ENCODE measurements at regions not wholly inside any gene's neighbourhood (a gene's known extent, or its start where the extent isn't known, plus 50 kb on each side); places are given as distances from the start of the nearest gene placed in this dataset.

DNA sequence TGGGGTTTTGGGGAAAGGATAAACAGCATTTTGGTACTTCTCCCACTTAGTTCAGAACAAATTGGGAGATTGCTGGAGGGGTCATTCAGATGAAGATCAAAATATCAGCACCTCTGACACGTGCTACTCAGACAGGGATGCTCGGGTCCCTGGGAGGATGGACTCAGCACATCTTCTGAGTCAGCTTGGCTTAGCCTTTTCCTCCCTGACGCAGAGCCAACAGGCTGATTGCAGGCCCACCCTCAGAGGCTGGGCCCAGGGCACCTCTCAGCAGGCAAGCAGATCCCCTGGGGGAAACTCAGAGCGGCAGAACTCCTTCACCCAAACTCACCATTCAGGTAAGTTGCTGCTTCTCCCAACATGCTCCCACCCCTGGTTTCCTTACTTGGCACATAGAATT, 304.9 kb downstream of the TLE3 start:
- intact Hi-C loops (cut with micrococcal nuclease; ENCODE audit: unreplicated experiment) = no loop called here
- Mint-ChIP-seq H3K27ac (ENCODE audit: unreplicated experiment) (no peak overlapping the region), H3K4me1 (ENCODE audit: low read depth, unreplicated experiment) (peaks cover 18% of the 10 kb centered on the region), H3K36me3 (ENCODE audit: insufficient read depth, unreplicated experiment) (peaks cover 7% of the 10 kb centered on the region), H3K27me3 (ENCODE audit: unreplicated experiment) (peaks cover 23% of the 10 kb centered on the region), H3K4me3 (ENCODE audit: low read depth, unreplicated experiment) (no peak overlapping the region), H3K9me3 (ENCODE audit: low read depth, unreplicated experiment) (no peaks in the 10 kb centered on the region)
- CTCF ChIA-PET = no interaction called here
- TF ChIP-seq CTCF (IDR thresholded peaks at IDR 0.05; ENCODE audit: unreplicated experiment) = no peak
- no TSS peak for BruUV-seq (replicated peaks)
- DNase-seq = no peak

- peaks cover 18% of the 10 kb centered on the region for H3K4me1 Mint-ChIP-seq (ENCODE audit: low read depth, unreplicated experiment)
- intact Hi-C loops (cut with micrococcal nuclease; ENCODE audit: unreplicated experiment) = no loop called here
- H3K27ac Mint-ChIP-seq (ENCODE audit: unreplicated experiment) = no peak overlapping the region
- peaks cover 11% of the 10 kb centered on the region for H3K36me3 Mint-ChIP-seq (ENCODE audit: insufficient read depth, unreplicated experiment)
- DNase-seq = no peak
- no peak overlapping the region for H3K4me3 Mint-ChIP-seq (ENCODE audit: low read depth, unreplicated experiment)
- CTCF ChIA-PET = no interaction called here
- H3K27me3 Mint-ChIP-seq (ENCODE audit: unreplicated experiment) = peaks cover 23% of the 10 kb centered on the region
- H3K9me3 Mint-ChIP-seq (ENCODE audit: low read depth, unreplicated experiment) = no peaks in the 10 kb centered on the region
- BruUV-seq (replicated peaks) = no TSS peak
- no peak for TF ChIP-seq CTCF (IDR thresholded peaks at IDR 0.05; ENCODE audit: unreplicated experiment)
Measured at GRCh38 chr15:69793431-69793780, 304.3 kb downstream of the TLE3 start.

DNA sequence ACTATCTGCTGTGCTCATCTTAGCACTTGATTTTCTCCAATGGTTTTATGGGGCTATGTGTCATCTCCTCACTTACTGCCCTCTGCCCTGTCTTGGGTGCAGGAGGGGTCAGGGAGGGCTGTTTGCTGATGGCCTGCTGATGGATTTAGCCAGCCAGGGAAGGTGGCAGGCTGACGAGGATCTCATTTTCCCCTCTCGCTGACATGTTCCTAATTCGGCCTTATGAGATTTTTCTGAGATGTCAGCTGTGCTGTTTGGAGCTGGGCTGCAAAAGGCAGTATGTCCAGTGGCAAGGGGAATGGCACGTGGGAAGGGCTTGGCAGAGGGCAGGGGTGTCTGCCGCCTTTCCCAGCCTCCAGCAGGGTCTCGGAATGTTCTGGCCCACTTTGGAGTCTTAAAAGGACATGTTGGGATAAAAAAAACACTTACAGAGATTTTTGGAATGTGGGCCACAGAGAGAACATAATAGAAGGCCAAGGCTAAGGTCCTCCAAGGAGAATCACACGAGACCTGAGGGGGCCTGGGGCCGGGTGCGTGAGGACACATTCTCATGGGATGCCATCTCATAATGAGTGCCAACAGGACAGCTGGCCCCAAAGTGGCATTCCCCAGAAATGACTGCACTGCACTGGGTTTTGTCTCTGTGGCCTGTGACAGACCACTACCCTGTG, 303.8 kb downstream of the TLE3 start:
- no peak for DNase-seq
- H3K27ac Mint-ChIP-seq (ENCODE audit: unreplicated experiment) = no peak overlapping the region
- intact Hi-C loops (cut with micrococcal nuclease; ENCODE audit: unreplicated experiment) = no loop called here
- BruUV-seq (replicated peaks) = no TSS peak
- CTCF ChIA-PET = no interaction called here
- H3K4me1 Mint-ChIP-seq (ENCODE audit: low read depth, unreplicated experiment) = peaks cover 18% of the 10 kb centered on the region
- peaks cover 12% of the 10 kb centered on the region for H3K36me3 Mint-ChIP-seq (ENCODE audit: insufficient read depth, unreplicated experiment)
- no peak for TF ChIP-seq CTCF (IDR thresholded peaks at IDR 0.05; ENCODE audit: unreplicated experiment)
- H3K27me3 Mint-ChIP-seq (ENCODE audit: unreplicated experiment) = peaks cover 18% of the 10 kb centered on the region
- H3K9me3 Mint-ChIP-seq (ENCODE audit: low read depth, unreplicated experiment) = no peaks in the 10 kb centered on the region
- H3K4me3 Mint-ChIP-seq (ENCODE audit: low read depth, unreplicated experiment) = no peak overlapping the region

- H3K4me1 Mint-ChIP-seq (ENCODE audit: low read depth, unreplicated experiment) = peaks cover 18% of the 10 kb centered on the region
- H3K9me3 Mint-ChIP-seq (ENCODE audit: low read depth, unreplicated experiment) = no peaks in the 10 kb centered on the region
- peak; percentile 63 for DNase-seq
- BruUV-seq (replicated peaks) = no TSS peak
- H3K4me3 Mint-ChIP-seq (ENCODE audit: low read depth, unreplicated experiment) = peak overlapping the region; percentile 44
- TF ChIP-seq CTCF (IDR thresholded peaks at IDR 0.05; ENCODE audit: unreplicated experiment) = no peak
- H3K36me3 Mint-ChIP-seq (ENCODE audit: insufficient read depth, unreplicated experiment) = peaks cover 12% of the 10 kb centered on the region
- intact Hi-C loops (cut with micrococcal nuclease; ENCODE audit: unreplicated experiment) = no loop called here
- peak overlapping the region; percentile 82 for H3K27ac Mint-ChIP-seq (ENCODE audit: unreplicated experiment)
- CTCF ChIA-PET = interaction anchor here (0.5 to 1.2 kb wide), 5 partner anchors 42 to 1092 kb away, joined by 3 to 6 read pairs (median 3); no protein-coding TSS in a partner anchor
- peaks cover 9% of the 10 kb centered on the region for H3K27me3 Mint-ChIP-seq (ENCODE audit: unreplicated experiment)
Measured at GRCh38 chr15:69794645-69795469, 302.9 kb downstream of the TLE3 start.

Data from Calu3 (cell line).